ES-I3 (cell line): ENCODE measurements at regions not wholly inside any gene's neighbourhood (a gene's known extent, or its start where the extent isn't known, plus 50 kb on each side); places are given as distances from the start of the nearest gene placed in this dataset.

Experiments
- H3K36me3 ChIP-seq: 2 replicates; pipeline ENCODE4 v1.6.1; 2013; ENCODE audit warnings: mild to moderate bottlenecking, low read length, control low read depth, moderate library complexity; ENCODE audit not compliant: insufficient read depth
- H3K4me1 ChIP-seq: 2 replicates; pipeline ENCODE4 v1.6.1; 2013; ENCODE audit warnings: mild to moderate bottlenecking, control low read depth, low read length; ENCODE audit not compliant: insufficient read depth
- H3K9ac ChIP-seq: 2 replicates; pipeline ENCODE4 v1.6.1; 2013; ENCODE audit warnings: low read depth, mild to moderate bottlenecking, low read length, moderate library complexity
- H3K9me3 ChIP-seq: 2 replicates; pipeline ENCODE4 v1.6.1; 2013; ENCODE audit warnings: mild to moderate bottlenecking, low read length, moderate library complexity; ENCODE audit not compliant: control insufficient read depth, insufficient read depth

DNA sequence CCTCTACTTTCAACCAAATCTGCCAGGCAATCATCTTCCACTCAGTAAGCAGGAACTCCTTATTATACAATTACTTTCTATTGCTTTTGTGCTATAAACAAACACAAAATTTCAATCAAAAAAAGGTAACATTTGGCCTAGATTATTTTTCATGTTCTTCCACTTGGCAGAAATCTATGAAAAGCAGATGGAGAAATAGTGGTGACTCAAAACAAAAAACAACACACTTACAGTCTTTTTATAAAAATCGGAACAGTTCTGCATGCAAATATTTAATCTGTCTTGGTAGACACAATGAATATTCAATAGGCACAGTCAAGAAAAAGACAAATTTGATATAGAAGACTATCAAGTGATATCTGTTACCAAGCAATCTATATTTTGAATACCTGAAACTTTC is 376.8 kb downstream of the RPS29 start:
- Histone ChIP-seq H3K9ac (no peak overlapping the region), H3K4me1 (no peaks in the 10 kb centered on the region), H3K36me3 (no peaks in the 10 kb centered on the region), H3K9me3 (no peaks in the 10 kb centered on the region)

- H3K9ac ChIP-seq: no peak overlapping the region
- H3K9me3 ChIP-seq: no peaks in the 10 kb centered on the region
- H3K4me1 ChIP-seq: no peaks in the 10 kb centered on the region
- no peaks in the 10 kb centered on the region for H3K36me3 ChIP-seq
Measured at GRCh38 chr14:49206828-49207227, 379.4 kb downstream of the RPS29 start.

DNA sequence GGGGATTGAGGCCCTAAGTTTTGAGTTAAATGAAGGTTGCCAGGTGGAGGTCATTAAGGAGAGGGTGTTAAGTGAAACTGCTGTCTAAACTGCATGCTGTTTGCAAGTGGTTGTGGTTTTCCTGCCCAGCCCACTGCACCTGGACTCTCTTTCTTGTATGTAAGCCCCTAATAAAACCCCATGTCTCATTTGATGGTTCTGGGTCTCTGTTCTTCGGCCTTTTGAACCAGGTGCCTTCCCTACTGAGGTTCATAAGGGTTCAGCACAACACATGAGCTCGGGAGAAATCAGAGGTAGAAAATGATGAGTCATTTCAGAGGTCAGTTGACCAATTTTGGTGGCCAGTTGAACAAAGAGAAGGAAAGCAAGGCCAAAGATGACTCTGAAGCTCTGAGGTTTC is 382.5 kb downstream of the RPS29 start:
- H3K9ac ChIP-seq: no peak overlapping the region
- no peaks in the 10 kb centered on the region for H3K36me3 ChIP-seq
- H3K9me3 ChIP-seq: no peaks in the 10 kb centered on the region
- no peaks in the 10 kb centered on the region for H3K4me1 ChIP-seq

GRCh38 chr14:49199159-49199558 is 387.0 kb downstream of the RPS29 start:
- H3K9me3 ChIP-seq: no peaks in the 10 kb centered on the region
- H3K36me3 ChIP-seq: no peaks in the 10 kb centered on the region
- H3K9ac ChIP-seq: no peak overlapping the region
- no peaks in the 10 kb centered on the region for H3K4me1 ChIP-seq

DNA sequence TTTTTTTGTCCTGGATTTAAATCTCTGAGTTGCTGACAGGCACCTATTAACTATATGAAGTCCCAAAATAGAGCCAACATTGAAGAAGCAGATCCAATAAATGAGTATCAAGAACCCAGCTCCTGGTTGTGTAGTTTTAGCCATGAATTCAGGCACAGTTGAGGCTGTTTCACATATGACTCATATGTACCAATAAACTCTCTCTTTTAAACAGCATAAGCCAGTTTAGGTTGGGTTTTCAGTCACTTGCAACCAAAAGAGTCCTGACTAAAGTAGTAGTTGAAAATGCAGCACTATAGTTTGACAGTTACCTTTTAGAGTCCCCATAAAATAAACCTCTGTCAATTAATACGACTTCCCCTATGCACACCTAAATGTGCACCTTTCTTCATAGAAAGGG is 389.9 kb downstream of the RPS29 start:
- Histone ChIP-seq H3K9me3 (no peaks in the 10 kb centered on the region), H3K36me3 (no peaks in the 10 kb centered on the region), H3K4me1 (no peaks in the 10 kb centered on the region), H3K9ac (no peak overlapping the region)

- Histone ChIP-seq H3K9ac (no peak overlapping the region), H3K4me1 (no peaks in the 10 kb centered on the region), H3K36me3 (no peaks in the 10 kb centered on the region), H3K9me3 (no peaks in the 10 kb centered on the region)
Measured at GRCh38 chr14:49194067-49194466, 392.1 kb downstream of the RPS29 start.

DNA sequence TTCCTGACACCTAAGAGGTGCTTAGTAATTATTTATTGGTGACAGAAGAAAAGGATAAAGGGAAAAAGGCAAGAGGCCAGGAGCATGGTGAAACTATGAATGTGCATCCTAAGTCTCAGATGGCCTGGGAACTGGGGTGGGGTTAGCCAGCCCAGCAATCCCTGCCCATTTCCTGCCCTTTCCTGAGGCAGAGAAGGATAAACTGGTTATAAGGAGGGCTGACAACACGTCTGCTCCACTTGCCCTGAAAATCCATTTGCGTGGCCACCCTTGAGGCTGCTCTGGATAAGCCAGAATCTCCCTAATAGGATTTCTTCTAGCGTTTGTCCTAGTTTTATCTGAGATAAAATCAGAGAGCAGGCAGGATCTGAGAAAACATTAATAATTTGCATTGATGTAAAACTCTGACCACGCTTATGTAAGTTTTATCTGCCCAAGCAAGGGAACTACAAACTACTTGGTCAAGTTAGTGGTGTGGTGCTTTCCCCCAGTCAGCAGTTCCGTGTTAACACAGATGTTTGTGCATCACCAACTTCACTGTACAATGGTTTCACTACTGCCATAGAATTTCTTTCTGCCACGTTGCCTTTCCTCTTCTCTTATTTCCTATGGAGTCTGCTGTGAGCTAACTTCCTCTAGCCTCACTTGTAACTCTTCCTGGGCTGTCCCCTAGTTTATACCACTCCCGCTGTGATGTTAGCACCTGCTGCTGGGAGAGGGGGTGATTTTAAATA is 392.7 kb downstream of the RPS29 start:
- Histone ChIP-seq H3K9me3 (no peaks in the 10 kb centered on the region), H3K4me1 (no peaks in the 10 kb centered on the region), H3K9ac (no peak overlapping the region), H3K36me3 (no peaks in the 10 kb centered on the region)

- Histone ChIP-seq H3K36me3 (no peaks in the 10 kb centered on the region), H3K9ac (no peak overlapping the region), H3K9me3 (no peaks in the 10 kb centered on the region; the same call in 1 of the 2 replicates), H3K4me1 (no peaks in the 10 kb centered on the region)
Measured at GRCh38 chr14:49191380-49191779, 394.8 kb downstream of the RPS29 start.

GRCh38 chr14:49189375-49189774 is 396.8 kb downstream of the RPS29 start:
- Histone ChIP-seq H3K9me3 (no peaks in the 10 kb centered on the region; the same call in 1 of the 2 replicates), H3K9ac (no peak overlapping the region), H3K4me1 (no peaks in the 10 kb centered on the region), H3K36me3 (no peaks in the 10 kb centered on the region)

DNA sequence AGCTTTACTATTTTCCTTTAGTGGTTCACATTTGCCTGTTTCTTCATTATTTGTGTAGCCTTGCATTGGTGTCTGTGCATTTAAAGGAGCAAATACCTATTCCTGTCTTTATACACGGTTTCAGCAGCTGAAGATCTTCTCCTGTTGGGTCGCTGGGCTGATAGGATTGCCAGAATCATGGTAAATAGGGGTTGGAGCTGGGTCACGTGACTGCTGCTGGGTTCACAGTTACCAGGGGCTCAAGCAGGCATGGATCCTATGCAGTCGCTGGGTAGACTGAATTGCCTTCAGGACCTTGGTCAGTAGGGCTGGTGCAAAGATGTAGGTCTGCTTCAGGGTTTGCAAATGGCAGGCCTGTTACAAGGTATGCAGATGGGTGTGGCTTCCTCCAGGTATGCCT is 398.4 kb downstream of the RPS29 start:
- H3K4me1 ChIP-seq: no peaks in the 10 kb centered on the region
- no peak overlapping the region for H3K9ac ChIP-seq
- H3K36me3 ChIP-seq: no peaks in the 10 kb centered on the region
- H3K9me3 ChIP-seq: no peaks in the 10 kb centered on the region; the same call in 1 of the 2 replicates

- Histone ChIP-seq H3K36me3 (no peaks in the 10 kb centered on the region), H3K9ac (no peak overlapping the region), H3K4me1 (no peaks in the 10 kb centered on the region), H3K9me3 (no peaks in the 10 kb centered on the region)
Measured at GRCh38 chr14:49173765-49174373, 412.3 kb downstream of the RPS29 start.

DNA sequence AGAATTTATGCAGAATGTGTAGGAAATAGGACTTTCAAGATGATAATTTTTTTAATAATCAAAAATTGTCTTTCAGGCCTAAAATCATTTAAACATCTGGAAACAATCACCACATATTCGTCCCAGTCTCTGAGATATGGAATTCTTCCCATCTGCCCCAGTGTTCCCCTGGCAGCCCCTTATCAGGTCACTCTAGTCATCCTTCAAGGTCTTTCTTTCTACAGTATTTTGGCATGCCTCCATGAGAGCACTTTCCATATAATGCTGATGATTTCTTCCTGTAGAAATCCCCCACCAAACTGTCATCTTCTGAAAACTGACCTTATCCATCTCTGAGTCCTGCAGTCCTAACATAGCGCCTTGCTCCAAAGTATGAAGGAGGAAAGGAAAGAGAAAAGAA is 422.1 kb downstream of the RPS29 start:
- Histone ChIP-seq H3K4me1 (no peaks in the 10 kb centered on the region), H3K36me3 (no peaks in the 10 kb centered on the region), H3K9me3 (no peaks in the 10 kb centered on the region), H3K9ac (no peak overlapping the region)

- H3K4me1 ChIP-seq: no peaks in the 10 kb centered on the region
- H3K9me3 ChIP-seq: no peaks in the 10 kb centered on the region
- H3K9ac ChIP-seq: no peak overlapping the region
- no peaks in the 10 kb centered on the region for H3K36me3 ChIP-seq
Measured at GRCh38 chr14:49160983-49161382, 425.2 kb downstream of the RPS29 start.

DNA sequence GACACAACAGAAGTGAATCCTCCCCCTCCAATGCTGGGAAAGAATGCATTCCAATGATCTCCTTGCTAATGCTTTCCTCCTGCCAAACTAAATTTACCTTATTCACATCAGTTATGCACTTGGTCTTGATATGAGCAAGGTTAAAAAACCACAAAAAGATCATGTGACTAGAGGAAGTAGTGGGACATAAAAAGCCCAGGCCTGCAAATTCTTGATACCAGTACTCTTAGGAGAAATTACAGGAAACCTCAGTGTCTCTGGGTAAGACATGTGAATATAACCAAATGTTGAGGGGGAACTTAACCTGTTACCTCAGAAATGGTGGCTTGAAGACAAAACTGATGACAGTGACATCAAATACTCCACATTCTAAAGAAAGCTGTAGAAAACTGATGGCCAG is 427.1 kb downstream of the RPS29 start:
- Histone ChIP-seq H3K36me3 (no peaks in the 10 kb centered on the region), H3K9me3 (no peaks in the 10 kb centered on the region), H3K9ac (no peak overlapping the region), H3K4me1 (no peaks in the 10 kb centered on the region)

- H3K36me3 ChIP-seq: no peaks in the 10 kb centered on the region
- no peaks in the 10 kb centered on the region for H3K4me1 ChIP-seq
Measured at GRCh38 chr14:49139593-49139992, 446.6 kb downstream of the RPS29 start.

More at GRCh38 chr14:49139593-49139992, 446.6 kb downstream of the RPS29 start:
- Histone ChIP-seq H3K9ac (no peak overlapping the region), H3K9me3 (no peaks in the 10 kb centered on the region)
